HG03196 (cell line): ENCODE measurements at regions not wholly inside any gene's neighbourhood (a gene's known extent, or its start where the extent isn't known, plus 50 kb on each side); places are given as distances from the start of the nearest gene placed in this dataset.
"Not testable (repeated sequence)": the region's sequence is repeated elsewhere in the genome, so short reads cannot be mapped to it uniquely, and the experiment has no call there.

Experiments used
- ATAC-seq: cut with Tn5 transposase; IDR thresholded peaks from one replicate; pipeline ENCODE4 v1.9.1; 2021; ENCODE audit not compliant: unreplicated experiment

- no peak for ATAC-seq
These were observed 254.0 kb downstream of the DMAC1 start for GRCh38 chr9:7545371-7546165.

GRCh38 chr9:7542693-7543092 lies 256.9 kb downstream of the DMAC1 start:
- no peak for ATAC-seq

GRCh38 chr9:7542126-7542525 lies 257.5 kb downstream of the DMAC1 start:
- ATAC-seq, result no peak

- no peak for ATAC-seq
These were observed 263.2 kb downstream of the DMAC1 start for GRCh38 chr9:7536310-7536939.

GRCh38 chr9:7534211-7534935 lies 265.2 kb downstream of the DMAC1 start:
- ATAC-seq, result no peak

- no peak for ATAC-seq
These were observed 266.0 kb downstream of the DMAC1 start for GRCh38 chr9:7533376-7534090.

- no peak for ATAC-seq
These were observed 276.0 kb downstream of the DMAC1 start for GRCh38 chr9:7523426-7524043.

GRCh38 chr9:7520396-7520795 lies 279.2 kb downstream of the DMAC1 start:
- no peak for ATAC-seq

GRCh38 chr9:7516376-7516775 lies 283.2 kb downstream of the DMAC1 start:
- ATAC-seq, result no peak

GRCh38 chr9:7510199-7510598 lies 289.4 kb downstream of the DMAC1 start:
- ATAC-seq, result no peak

GRCh38 chr9:7509576-7510145 lies 289.9 kb downstream of the DMAC1 start:
- ATAC-seq, result no peak

- no peak for ATAC-seq
These were observed 291.1 kb downstream of the DMAC1 start for GRCh38 chr9:7508516-7508915.

GRCh38 chr9:7507566-7508270 lies 291.9 kb downstream of the DMAC1 start:
- ATAC-seq, result no peak

GRCh38 chr9:7507026-7507425 lies 292.6 kb downstream of the DMAC1 start:
- no peak for ATAC-seq

GRCh38 chr9:7500521-7500920 lies 299.1 kb downstream of the DMAC1 start:
- ATAC-seq, result no peak

- ATAC-seq, result no peak
These were observed 307.9 kb downstream of the DMAC1 start for GRCh38 chr9:7491641-7492040.

- ATAC-seq, result no peak
These were observed 309.1 kb downstream of the DMAC1 start for GRCh38 chr9:7490317-7491108.

- ATAC-seq, result no peak
These were observed 310.5 kb downstream of the DMAC1 start for GRCh38 chr9:7489036-7489435.

GRCh38 chr9:7484014-7484413 lies 315.6 kb downstream of the DMAC1 start:
- ATAC-seq, result not testable (repeated sequence)
